C4-2B (cell line): ENCODE measurements at regions not wholly inside any gene's neighbourhood (a gene's known extent, or its start where the extent isn't known, plus 50 kb on each side); places are given as distances from the start of the nearest gene placed in this dataset.
"Not testable (repeated sequence)": the region's sequence is repeated elsewhere in the genome, so short reads cannot be mapped to it uniquely, and the experiment has no call there.

ENCODE experiments used
- H3K27ac ChIP-seq: fragments of 450-650 bp; 2 replicates; pipeline ENCODE4 v1.5.1; 2017
- ZFX ChIP-seq: fragments of 450-650 bp; IDR thresholded peaks from 2 replicates; pipeline ENCODE4 v1.6.1; 2017
- TF ChIP-seq, protein P1 (sequence below): fragments of 450-650 bp; conservative IDR thresholded peaks from 2 replicates; pipeline ENCODE4 v1.5.1; 2017; ENCODE audit warnings: mild to moderate bottlenecking

DNA sequence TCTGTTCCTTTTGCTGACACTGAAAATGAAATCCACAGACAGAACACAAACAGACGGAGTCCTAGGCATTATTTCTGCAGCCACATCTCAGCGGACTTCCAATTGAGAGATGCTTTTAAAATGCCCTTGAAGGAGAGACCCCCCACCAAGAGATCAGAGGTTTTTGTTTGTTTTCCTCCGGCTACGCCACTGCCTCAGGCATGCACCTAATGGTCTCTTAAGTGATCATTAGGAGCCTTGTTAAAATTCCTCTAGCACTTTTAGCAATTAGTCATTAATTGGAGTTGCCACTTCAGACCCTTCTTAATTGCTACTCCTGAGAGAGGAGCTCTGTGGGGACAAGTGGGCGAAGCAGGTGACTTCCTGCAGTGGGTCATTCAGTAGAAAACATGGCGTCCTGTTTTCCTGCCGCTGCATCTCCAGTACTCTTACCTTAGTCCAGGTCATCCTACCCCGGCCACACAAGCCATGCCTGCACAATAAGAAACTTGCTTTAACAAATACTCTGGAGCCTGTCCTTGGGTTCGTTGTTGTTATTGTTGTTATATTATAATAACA, 257.7 kb upstream of the CHAC2 start:
- no peak for TF ChIP-seq ZFX
- TF ChIP-seq, protein P1, sequence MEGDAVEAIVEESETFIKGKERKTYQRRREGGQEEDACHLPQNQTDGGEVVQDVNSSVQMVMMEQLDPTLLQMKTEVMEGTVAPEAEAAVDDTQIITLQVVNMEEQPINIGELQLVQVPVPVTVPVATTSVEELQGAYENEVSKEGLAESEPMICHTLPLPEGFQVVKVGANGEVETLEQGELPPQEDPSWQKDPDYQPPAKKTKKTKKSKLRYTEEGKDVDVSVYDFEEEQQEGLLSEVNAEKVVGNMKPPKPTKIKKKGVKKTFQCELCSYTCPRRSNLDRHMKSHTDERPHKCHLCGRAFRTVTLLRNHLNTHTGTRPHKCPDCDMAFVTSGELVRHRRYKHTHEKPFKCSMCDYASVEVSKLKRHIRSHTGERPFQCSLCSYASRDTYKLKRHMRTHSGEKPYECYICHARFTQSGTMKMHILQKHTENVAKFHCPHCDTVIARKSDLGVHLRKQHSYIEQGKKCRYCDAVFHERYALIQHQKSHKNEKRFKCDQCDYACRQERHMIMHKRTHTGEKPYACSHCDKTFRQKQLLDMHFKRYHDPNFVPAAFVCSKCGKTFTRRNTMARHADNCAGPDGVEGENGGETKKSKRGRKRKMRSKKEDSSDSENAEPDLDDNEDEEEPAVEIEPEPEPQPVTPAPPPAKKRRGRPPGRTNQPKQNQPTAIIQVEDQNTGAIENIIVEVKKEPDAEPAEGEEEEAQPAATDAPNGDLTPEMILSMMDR = no peak
- no peak overlapping the region for H3K27ac ChIP-seq

GRCh38 chr2:53508667-53509066, 258.9 kb upstream of the CHAC2 start:
- TF ChIP-seq ZFX = no peak
- TF ChIP-seq, protein P1 = no peak
- H3K27ac ChIP-seq = no peak overlapping the region

DNA sequence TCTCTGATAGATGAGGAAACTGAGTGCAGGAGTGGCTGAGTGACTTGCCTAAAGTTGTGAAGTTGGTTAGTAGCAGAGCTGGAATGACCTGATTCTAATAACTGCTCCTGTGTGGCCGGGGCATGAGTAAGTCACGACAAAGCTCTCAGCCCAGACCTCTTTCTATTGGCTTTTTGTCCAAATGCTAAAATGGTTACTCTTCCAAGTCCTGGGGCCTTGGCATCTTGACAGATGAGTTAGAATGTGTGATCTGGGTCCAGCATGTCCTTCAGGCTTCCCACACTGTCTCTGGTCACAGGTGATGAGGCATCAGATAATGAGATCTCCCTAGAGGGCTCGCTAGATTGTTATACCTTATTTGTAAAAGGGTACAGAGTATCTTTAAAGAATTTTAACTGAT, 260.5 kb upstream of the CHAC2 start:
- not testable (repeated sequence) for H3K27ac ChIP-seq

GRCh38 chr2:53505826-53506225, 261.8 kb upstream of the CHAC2 start:
- no peak overlapping the region for H3K27ac ChIP-seq

DNA sequence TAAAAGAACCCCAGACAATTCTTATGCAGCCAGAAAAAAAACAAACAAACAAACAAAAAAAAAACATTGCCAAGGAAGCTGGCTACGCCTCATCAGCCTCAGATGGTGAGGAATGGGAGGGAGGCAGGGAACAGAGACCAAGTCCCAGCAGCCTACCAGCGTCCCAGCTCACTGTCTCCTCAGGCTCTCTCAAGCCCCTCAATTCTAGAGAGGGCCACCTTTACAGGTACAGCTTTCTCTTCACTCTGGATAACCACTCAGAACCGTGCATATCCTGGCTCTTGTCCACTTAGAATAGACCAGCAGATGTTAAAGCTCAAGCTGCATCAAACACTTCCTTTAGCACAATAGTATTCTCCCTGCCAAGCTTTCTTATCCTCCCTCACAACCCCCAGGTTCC, 263.1 kb upstream of the CHAC2 start:
- H3K27ac ChIP-seq = no peak overlapping the region
- TF ChIP-seq ZFX = no peak

More at GRCh38 chr2:53505826-53506225, 261.8 kb upstream of the CHAC2 start:
- TF ChIP-seq, protein P1 = no peak
- no peak for TF ChIP-seq ZFX

DNA sequence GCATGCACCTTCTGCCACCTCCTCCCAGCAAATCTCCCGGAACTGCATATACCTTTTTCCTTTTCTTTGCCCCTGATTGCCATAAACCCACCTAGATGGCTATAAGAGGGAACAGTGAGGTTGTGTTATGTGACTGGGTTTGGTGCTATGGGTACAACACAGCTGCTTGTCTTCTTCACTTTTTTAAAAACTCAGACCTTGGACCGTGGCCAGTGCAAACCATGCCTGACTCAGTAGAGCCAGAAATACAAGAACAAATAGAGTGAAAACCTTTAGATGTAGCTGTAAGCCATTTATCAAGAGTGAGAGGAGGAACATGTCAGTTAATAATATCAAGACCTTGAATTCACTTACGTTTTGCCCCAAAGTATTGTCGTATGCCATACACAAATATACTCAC, 267.4 kb upstream of the CHAC2 start:
- no peak overlapping the region for H3K27ac ChIP-seq
- TF ChIP-seq ZFX = no peak
- TF ChIP-seq, protein P1 = no peak

GRCh38 chr2:53498210-53498609, 269.4 kb upstream of the CHAC2 start:
- H3K27ac ChIP-seq = no peak overlapping the region
- TF ChIP-seq ZFX = no peak
- TF ChIP-seq, protein P1 = no peak

DNA sequence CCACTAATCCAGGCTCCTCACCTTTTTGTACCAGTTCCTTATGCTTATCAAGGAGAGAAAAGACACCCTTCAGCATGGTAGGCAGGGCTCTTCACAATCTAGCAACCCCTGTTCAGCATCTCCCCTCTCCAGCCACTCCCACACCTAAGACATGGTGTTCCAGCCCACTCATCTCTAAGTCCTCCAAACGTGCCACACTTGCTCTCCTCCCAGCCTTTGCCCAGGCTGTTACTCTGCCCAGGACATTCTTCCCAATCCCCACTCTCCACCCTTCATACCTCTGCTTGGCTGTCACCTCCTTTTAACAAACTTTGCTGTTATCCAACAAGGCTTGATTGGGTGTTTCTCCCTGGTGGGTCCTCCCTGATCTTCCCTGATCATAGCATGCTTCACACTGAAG, 270.6 kb upstream of the CHAC2 start:
- TF ChIP-seq ZFX = no peak
- TF ChIP-seq, protein P1 = no peak
- H3K27ac ChIP-seq = no peak overlapping the region
